NCI-H1105 treated with DMSO at 0.1 percent for 48 hours (cell line): ENCODE measurements at regions not wholly inside any gene's neighbourhood (a gene's known extent, or its start where the extent isn't known, plus 50 kb on each side); places are given as distances from the start of the nearest gene placed in this dataset.
A peak's percentile ranks its signal among the peaks of the same experiment; 100 is the strongest.
"Not testable (repeated sequence)": the region's sequence is repeated elsewhere in the genome, so short reads cannot be mapped to it uniquely, and the experiment has no call there.

Experiments used
- DNase-seq: peaks from one replicate; lab custom pipeline; 2025; lab: John Stamatoyannopoulos, UW

DNA sequence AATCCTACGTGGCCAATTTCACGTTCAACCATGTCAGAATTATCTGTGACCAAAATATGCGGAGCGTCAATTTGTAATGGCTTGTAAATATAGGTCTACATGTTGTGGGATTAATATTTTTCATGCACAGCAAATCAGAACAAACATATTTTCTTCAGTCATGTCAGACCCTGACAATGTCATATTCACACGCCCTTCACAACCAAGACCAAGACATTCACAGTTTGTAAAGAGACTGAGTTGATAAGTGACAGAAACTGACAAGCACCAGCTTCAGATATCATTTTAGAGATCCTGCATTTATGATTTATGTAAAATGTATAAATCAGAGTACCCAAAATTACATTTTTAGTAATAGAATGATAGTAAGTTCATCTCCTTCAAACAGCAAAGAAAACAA lies 57.3 kb upstream of the NOVA1 start:
- no peak for DNase-seq

DNA sequence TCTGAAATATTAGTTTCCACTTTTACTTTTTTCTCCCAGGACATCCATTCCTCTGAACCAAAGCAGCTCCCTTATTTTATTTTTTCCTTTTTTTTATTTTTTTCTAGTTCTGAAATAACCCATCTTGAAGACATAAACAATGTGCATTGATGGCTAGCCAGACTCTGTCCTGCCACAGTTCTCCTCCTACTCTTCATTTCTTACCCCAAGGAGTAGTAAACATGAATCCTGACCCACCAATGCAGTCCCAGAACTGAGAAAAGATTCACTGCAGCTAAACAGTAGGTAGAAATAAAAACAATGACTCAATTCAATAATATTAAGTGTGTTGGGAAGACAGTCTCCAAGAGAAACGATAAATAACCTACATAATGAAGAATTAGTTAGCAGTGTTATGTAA lies 65.7 kb upstream of the NOVA1 start:
- DNase-seq, result no peak

DNA sequence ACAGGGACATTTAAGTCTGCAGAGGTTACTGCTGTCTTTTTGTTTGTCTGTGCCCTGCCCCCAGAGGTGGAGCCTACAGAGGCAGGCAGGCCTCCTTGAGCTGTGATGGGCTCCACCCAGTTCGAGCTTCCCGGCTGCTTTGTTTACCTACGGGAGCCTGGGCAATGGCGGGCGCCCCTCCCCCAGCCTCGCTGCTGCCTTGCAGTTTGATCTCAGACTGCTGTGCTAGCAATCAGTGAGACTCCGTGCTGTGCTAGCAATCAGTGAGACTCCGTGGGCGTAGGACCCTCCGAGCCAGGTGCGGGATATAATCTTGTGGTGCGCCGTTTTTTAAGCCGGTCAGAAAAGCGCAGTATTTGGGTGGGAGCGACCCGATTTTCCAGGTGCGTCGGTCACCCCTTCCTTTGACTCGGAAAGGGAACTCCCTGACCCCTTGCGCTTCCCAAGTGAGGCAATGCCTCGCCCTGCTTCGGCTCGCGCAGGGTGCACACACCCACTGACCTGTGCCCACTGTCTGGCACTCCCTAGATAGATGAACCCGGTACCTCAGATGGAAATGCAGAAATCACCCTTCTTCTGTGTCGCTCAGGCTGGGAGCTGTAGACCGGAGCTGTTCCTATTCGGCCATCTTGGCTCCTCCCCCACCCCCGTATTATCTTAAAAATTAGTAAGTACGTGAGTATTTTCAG lies 81.0 kb upstream of the NOVA1 start:
- DNase-seq, result not testable (repeated sequence)

DNA sequence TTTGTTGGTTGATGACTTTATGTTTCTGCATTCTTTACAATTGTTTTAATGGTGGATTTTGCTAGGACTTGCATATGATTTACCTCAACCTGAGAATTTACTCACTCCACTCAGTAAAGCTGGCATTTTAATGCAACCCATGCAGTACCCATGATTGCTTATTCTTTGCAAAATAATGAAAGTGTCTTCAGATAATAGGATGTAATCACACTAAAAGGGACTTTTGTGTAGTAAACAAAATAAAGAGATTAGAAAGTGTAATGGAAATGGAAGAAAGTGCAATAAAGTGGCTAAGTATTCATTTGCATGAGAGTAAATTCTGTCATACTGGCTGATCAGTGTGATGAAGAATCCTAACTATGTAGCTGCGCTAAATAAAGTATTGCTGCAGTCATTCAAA lies 87.6 kb upstream of the NOVA1 start:
- DNase-seq, result no peak

DNA sequence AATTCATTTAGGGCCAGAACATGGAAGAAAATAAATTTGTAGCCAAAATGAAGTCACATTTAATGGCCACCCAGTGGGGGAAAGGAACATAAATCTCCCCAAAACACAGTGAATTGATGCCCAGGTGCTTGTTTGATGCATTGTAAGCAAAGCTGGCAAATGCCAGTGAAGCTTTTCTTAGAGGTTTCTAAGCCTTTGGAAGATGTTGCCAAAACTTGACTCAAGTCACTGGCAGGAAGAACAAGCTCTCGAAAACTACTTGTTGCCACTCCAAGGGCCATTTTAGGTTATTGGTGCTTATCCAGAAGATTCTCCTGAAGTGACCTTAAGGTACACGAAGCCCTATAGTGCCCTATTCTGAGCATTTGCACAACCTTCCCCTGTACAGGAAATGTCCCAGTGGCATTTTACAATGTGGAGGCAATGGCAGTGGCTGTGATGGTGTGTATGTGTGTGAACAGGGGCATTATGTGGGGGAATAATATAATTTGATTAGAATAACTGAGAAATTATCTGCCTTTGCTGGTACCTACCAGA lies 89.5 kb upstream of the NOVA1 start:
- no peak for DNase-seq

DNA sequence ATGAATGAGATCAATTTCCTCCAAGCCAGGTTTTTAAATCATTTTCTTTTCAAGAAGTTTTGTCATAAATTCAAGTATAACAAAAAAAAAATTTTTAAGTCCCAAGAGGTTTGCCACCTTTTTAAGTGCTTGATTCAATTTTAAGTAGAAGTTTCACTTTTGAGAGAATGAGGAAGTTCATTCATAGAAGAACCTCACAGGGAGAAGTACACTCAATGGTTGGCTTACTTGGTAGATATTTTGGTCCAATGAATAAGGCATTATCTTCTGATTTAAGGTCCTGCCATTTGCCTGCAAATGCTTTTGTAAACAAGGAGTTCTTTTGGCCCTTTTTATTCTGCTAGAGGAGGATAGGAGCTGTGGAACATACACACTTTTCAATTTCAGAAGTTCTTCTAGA lies 96.7 kb upstream of the NOVA1 start:
- DNase-seq, result no peak

DNA sequence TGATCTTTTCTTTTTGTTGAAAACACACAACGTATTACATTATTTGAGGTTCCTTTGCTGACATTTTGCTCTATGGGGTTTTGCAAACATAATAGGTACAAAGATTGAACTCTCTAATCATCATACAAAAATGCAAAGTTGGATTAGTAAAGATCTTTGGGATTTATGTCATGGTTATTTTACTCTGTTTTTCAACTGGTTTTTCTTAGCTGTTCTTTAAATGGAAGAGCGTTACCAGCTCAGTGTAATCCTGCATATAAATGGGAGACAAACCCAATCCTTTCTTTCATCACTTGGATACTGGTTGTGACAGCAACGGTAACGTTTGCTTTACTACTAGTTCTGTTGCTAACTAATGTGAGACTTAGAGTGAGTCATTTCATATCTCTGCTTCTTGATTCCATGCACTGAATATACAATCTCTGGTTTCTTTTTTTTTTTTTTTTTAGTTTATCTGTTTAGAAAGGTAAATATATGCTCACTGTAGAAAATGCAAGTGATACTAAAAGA lies 104.9 kb upstream of the NOVA1 start:
- no peak for DNase-seq

DNA sequence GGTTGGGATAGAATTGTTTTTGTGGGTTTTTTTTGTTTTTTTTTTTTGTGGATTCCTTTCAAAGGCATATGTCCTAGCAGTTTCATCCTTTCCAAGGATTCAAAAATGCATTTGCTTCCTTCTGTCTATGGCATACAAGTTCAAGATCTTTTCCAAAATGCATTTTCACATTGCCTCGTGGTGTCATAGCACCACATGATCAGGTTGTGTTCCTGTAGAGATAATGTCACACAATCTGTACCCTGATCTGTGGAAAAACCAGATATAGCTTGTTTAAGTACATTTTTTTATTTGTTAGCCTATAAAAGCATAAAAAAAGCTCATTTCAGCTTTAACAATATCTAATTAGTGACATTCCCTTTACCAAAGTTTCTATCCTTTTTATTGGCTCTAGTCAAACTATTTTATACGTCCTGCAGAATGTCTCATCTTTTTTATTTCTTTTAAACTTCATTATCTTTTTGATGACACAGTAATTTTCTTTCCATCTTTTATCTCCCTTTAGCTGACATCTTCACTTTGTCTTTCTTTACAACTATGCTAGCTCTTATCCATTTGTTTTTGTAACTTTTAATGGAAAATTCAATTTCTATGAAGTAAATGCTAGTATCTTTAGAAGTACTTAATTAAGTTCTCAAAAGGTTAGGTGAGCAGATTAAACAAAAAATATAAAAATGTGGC lies 106.0 kb upstream of the NOVA1 start:
- no peak for DNase-seq

DNA sequence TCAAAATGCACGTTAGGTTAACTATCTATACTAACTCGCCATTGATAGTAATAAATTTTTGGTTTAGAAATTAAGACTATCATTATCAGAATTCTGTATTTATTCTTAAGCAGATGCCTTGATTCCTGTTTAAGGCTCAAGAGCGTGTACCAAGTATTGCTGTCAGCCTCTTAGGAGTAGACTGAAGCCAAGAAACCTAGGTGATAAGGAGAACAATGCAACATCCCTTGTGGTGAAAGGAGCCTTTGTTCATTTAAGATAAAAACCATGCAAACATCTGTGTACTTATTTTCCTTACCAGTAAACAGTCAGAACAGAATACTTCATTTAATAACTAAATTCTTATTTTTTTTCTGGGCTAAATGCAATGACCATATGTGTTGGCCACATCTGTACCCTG lies 109.4 kb upstream of the NOVA1 start:
- DNase-seq, result no peak

DNA sequence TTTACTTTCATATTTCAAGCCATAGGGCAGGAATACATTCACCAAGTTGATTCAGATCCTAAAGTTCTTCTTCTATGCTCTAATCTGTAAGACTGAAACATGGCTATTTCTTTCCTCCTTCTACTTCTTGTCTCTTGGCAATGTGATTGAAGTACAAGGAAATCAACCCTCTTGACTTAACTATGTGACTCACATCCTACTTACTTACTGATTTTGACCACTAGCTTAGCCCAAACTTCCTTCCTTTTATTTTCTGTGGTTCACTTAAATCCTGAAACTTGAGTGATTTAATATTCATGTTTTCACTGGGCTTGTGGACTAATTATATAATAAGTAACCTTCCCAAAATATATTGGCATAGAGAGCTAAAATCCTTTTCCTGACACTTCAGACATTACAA lies 111.2 kb upstream of the NOVA1 start:
- no peak for DNase-seq

DNA sequence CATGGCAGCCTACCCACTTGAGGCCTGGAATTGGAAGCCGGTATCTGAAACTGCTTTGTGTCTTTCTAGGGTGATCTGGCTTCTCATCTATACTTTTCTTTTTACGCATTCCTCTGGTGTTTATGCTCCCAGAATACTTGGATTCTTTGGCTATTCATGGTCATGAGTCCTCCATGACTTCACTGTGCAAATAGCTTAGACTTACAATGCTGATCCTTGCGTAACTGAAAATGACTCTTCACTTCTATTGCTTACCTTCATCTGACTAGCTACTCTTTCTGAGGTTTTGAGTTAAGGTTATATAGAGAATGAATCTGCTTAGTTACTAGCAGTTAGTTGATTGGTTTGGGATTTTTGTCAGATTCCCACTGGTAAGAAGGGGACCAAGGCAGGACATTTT lies 121.7 kb upstream of the NOVA1 start:
- DNase-seq, result no peak

DNA sequence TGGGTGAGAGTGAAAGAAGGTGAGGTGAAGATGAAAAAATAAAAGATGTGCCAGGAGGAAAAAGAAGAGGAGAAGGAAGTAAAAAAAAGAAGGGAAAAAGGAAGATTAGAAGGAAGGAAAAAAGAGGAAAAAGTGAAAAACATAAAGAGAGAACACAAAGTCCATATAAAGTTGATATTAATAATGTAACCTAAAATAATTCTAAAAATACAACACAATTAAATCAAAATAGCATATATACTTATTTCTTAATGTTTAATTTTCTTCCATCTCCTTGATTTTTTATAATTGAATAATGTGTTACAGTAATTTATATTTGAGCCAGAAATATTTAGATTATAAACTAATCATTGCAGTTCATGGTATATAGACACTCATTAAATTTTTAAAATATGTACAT lies 124.4 kb upstream of the NOVA1 start:
- no peak for DNase-seq

DNA sequence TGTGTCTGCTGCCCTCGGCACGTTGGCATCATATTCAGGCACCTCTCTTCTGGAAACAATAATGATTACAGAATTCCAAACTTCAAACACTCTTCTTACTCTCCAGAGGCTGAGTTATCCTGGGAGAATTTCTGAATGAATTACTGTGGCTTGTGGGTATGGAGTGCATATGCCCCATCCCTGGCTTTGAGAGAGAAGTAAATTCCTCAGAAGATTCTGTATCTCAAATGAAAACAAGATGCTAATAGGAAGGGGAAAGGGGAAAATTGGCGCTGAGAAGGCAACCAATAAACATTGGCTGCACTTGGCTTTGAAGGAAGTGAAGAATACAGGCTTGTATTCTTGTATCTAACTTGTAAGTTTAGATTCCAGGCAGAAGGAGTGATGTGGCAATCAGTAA lies 132.0 kb upstream of the NOVA1 start:
- DNase-seq, result no peak

DNA sequence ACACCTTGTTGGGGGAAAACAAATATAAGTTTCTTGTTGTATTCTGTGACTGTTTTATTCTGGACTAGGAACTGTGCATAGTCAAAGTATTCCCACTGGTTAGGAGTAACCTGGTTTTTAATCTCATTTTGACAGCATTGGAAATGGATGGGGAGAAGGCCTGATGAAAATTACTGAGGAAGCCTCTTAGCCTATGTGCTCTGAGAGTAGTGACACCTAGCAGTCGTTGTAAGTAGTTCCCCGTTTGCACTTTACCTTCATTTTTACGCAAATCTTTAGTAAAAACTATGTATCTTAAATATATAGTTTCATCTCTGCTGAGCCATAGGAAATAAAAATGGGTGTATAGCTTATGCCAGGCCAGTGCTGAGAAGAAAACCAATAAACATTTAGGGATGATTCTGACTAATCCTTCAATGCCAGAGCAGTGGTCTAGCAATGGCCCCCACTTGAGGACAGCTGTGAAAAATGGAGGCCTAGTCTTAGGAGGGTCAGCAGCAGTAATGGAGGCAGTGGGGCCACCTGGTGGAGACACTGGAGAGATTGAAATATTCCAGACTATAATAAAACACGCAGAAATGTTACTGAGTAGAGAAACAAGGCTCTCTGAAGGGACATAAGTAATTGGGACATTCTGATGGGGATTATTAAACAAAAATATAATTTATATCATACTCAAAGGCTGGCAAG lies 133.2 kb upstream of the NOVA1 start:
- DNase-seq, result peak; percentile 33

DNA sequence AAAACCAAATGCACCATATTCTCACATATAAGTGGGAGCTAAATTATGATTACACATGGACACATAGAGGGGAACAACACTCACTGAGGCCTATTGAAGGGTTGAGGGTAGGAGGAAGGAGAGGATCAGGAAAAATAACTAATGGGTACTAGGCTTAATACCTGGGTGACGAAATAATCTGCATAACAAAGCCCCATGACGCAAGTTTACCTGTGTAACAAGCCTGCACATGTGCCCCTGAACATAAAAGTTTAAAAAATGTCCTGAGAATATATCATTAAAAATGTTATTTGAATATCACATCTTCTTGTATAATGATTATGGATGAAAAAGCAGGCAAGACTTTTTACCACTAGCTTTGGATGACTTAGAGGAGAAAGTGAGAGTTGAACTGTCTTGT lies 138.0 kb upstream of the NOVA1 start:
- DNase-seq, result no peak

DNA sequence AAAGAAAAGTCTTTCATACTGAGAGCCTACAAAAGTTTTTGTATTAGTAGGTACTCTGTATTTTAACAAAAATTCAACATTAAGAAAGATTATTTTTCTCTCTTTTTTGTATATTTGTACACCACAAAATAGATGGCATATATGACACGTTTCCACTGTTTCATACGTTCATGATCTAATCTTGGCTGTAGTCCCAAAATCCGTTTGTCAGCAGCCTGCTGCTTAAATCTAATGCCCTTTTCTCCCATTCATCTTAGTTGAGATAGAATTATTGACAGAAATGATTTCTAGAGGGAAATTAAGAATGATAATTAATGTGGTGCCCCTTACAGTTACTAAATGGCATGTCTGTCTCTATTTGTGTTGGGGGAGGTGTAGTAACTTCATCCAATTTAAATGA lies 140.7 kb upstream of the NOVA1 start:
- DNase-seq, result peak; percentile 65

DNA sequence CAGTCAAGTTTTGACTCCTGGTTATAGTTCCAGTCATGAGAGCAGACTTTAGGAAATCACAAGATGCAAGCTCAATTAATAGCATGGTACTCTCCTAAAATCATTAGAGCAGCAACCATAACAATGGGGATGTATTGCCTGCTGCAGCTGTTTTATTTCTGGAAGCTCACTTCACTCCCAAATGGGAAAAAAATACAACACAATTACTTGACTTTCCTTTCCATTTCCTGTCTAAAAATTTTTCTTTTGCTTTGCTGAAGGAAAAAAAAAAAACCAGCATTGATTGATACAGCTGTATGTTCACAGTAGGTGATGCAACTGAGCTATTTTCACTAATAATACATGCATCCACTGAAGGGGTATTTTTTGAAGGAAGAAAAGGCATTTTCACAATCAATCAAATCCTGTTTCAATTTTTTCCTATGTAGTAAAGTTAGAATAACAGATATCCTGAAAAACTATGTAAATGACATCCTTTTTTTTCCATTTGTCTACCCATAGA lies 143.9 kb upstream of the NOVA1 start:
- peak; percentile 26 for DNase-seq

DNA sequence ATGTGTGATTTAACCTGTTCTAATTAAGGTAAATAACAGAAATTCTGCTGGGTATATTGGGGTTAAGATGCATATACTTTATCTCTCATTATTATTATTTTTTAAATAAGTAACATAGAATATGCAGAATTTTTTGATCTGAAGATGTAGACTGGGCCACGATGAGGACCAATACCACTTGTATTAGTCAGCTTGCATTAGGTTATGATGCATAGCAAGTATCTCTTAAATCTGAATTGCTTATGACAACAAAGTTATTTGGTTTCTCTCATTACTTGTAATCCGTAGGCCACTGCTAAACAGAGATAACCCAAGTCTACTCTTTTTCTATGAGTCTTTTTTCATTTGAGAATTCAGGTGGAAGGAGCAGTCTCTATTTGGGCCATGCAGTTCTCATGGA lies 145.5 kb upstream of the NOVA1 start:
- no peak for DNase-seq

DNA sequence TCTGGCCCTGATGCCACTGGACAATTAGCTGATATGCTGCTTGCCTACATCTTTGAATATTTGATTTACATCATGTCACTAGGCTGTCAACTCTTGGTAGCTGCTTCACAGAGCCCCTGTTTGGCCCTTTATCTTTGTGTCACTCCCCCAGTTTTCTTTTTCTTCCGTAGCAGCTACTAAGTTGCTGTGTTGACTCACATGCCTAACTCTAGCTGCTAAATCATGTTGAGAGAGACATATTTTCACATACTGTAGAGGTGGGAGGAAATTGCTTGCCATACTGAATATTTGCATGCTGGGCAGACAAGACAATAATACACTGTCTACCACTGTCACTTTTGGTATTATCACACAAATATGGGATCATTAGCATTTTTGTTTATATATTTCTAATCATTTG lies 147.1 kb upstream of the NOVA1 start:
- DNase-seq, result no peak

DNA sequence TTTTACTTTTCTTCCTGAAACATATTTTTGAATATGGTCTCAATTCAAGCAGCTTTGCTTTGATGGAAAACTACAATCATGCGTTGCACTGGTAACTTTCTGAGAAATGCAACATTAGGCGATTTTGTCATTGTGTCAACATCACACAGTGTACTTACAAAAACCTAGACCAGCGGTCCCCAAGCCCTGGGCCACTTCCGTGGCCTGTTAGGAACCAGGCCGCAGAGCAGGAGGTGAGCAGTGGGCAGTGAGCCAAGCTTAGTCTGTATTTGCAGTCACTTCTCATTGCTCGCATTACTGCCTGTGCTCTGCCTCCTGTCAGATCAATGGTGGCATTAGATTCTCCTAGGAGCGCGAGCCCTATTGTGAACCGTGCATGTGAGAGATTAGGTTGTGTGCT lies 163.7 kb upstream of the NOVA1 start:
- no peak for DNase-seq

DNA sequence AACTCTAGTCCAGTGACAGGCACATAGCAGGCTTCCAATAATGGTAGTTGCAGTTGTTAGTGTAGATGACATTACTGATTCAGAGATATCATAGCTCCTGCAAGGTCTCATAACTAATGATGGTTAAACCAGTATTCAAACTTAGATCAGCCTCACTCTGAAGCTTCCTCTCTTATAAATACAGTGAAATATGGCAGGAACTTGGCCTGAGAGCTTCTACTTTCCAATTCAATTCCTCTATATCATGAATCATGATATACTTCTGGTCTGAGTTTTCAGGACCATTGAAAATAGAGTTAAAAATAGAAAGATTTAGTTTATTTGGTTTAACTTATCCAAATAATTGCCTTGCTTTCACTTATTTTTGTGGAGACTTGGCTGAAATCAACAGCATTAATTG lies 167.5 kb upstream of the NOVA1 start:
- DNase-seq, result no peak

DNA sequence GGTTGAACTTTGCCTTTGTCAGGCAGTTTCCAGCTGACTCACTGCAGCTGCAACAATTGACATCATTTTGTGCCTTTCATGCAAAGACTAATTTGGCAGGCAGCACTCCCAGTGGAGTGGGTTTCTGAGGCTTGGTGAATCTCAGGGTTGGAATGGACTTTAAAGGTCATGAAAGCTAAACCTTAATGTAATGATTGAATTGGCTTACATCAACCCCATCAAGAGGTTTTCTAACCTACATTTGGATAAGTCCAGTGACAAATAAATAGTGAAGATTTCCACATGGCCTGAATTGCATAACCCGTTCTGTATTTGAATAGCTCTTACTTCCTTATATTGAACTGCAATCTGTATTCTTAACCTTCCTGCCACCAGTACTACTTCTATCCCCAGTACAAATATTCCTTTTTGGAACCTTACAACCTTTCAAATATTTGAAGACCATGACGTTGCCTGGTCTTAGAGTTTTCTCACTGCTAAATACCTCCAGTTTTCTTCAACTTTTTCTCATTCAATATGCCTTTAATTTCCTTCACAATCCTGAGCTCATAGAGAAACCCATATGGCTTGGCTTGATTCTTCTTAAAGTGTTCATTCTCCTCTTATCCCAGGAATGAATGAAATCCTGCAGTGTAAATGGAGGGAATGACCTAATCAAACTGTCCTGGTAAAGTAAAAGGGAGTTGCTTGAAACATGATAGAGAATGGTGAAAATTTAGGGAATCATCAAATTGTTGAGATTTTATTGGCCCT lies 168.1 kb upstream of the NOVA1 start:
- no peak for DNase-seq
